ENCODE measurements at regions not wholly inside any gene's neighbourhood (a gene's known extent, or its start where the extent isn't known, plus 50 kb on each side); places are given as distances from the start of the nearest gene placed in this dataset.

DNA sequence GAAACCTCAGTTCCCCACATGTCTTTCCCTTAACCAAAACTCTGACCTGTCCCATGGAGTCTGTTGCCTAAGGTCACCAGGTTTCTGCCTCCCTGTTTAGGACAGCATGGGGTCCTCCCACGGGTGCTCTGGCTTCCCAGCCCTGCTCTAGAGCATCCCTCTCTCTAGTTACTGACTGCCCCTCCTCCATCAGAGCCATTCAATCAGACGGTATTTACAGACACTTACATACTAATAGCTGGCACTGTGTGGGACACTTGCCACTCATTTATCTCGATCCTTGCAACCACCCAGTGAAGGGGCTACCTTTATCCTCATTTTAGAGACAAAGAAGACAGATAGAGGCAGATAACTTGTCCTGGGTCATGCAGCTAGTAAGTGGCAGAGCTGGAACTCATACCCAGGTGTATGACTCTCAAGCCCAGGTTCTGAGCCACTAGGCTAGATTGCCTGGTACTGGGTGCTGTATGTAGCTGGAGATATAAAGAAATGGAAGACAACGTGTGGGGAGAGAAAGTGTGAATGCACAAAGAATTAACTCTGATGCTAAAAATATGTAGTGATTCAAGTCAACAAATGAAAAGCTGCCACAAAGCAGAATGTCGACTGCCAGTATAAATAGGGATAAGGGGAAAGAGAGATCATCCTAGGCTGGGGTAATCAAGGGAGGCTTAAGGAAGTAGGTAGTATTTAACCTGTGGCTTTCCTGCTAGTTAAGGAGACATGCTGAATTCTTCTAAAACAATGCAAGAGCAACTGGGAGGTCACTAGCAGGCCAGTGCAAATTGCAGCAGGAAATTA, 52.5 kb upstream of the PDE8B start:
- DNase-seq = no peak

DNA sequence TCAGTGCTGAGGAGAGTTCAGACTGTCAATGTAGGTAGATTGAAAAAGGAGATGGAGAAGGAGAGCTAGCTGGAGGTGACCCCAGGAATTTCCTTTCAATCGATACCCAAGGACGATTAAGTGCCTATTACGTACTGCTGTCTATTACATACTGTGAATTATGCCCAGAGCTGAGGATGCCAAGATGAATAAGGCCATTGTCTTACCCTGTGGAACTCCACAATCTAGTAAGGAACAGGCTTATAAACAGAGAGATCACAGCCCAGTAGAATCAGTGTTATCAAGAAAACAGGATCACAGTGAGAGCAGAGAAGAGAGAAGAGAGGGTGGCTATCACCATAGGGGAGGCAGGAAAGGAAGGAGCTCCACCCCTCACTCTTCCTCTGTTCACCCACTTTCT, 54.1 kb upstream of the PDE8B start:
- no peak for DNase-seq

DNA sequence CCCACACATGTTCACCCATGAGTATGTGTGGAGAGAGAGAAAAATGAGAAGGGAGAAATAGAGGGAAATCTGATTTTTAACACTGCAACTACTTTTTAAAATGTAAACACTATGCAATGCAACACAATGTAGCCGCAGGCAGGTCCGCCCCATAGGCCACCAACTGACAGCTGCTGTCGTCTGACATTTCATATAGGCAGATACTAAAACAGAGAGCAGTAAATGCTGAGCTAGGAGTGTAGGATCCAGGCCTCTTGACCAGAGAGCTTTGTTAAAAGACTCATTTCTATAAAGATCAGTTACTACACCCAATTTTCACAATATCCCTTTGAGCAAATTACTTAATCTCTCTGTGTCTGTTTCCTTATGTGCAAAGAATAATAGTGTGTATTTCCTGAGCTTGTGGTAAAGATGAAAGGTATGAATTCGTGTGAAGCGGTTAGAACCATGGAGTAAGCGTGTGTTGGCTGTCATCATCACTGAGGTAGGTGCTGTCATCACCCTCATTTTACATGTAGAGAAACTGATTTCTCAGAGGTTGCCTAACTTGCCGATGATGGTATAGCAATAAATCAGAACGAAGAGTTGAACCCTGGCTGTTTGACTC, 55.2 kb upstream of the PDE8B start:
- DNase-seq = no peak

DNA sequence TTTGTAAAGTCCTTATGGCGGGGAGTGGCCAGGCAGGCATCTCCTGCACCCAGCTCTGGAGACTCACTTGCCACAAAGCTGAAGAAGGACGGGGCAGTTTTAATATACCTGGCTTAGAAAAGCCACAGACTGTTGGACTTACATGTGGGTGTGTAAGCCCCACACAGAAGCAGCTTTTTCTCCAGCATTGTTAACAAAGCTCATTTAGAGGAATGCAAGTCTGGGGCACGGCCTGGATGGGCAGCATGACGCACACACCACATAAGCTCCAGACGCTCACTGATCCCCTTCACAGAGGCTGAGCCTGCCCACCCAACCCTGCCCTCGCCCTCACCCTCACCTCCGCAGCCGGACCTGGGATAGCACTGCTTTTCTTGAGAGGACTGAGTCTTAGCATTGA, 58.0 kb upstream of the PDE8B start:
- no peak for DNase-seq

DNA sequence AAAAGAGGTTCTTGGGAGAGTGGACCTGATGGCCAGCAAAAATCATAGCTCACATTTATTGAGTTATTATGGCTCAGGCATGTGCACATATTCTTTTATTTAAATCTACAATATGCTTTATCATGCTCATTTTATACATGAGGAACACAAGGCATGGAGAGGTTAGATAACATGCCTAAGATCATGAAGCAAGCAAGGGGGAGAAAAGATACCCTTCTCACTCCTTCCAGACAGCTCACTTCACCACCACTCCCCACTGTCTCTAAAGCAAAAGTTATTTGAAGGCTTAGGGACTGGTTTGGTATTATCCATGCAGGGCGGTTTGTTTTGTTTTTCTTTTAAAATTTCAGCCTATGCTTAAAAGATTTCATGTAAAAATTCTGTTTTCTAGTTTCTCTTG, 59.0 kb upstream of the PDE8B start:
- DNase-seq = no peak

DNA sequence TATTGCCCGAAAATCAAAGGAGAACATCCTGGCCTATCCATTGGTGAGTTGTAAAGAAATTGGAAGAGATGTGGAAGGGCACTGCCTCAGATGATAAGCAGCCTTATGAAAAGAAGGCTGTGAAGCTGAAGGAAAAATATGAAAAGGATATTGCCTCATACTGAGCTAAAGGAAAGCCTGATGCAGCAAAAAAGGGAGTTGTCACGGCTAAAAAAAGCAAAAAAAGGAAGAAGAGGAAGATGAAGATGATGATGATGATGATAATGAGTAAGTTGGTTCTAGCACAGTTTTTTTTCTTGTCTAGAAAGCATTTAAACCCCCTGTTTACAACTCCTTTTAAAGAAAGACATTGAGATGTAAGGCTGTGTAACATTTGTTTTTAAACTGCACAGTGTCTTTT, 59.8 kb upstream of the ZBED3 start:
- no peak for DNase-seq

DNA sequence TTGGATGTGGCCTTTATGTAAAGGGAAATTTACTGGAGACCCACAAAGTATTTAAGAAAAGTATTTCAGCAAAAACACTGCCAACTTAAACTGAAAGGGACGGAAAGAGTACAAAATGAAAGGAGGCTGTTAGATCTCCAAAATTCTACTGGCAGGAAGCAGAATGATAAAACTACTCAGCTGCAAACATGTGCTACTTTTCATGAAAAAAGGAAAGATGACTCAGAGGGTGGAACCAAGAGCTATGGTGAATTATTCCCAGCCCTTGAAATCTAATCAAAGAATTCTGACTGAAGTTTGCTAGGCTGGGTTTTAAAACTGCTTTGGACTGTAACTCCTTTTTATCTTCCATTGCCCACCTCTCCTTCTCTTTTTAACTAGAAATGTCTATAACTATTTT, 58.6 kb upstream of the ZBED3 start:
- no peak for DNase-seq

DNA sequence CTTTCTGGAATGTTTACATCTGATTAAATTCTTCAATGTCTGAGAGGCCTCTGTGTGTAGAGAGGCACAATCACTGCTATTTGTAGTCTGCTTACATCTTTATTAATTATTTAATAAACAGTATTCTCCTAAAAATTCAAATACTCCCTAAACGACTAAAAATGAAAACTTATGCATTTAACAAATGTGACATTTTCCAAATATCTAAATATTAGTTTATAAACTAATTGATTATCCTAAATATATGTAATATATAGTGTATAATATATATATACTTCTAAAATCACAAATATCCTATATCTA, 57.7 kb upstream of the ZBED3 start:
- no peak for DNase-seq

DNA sequence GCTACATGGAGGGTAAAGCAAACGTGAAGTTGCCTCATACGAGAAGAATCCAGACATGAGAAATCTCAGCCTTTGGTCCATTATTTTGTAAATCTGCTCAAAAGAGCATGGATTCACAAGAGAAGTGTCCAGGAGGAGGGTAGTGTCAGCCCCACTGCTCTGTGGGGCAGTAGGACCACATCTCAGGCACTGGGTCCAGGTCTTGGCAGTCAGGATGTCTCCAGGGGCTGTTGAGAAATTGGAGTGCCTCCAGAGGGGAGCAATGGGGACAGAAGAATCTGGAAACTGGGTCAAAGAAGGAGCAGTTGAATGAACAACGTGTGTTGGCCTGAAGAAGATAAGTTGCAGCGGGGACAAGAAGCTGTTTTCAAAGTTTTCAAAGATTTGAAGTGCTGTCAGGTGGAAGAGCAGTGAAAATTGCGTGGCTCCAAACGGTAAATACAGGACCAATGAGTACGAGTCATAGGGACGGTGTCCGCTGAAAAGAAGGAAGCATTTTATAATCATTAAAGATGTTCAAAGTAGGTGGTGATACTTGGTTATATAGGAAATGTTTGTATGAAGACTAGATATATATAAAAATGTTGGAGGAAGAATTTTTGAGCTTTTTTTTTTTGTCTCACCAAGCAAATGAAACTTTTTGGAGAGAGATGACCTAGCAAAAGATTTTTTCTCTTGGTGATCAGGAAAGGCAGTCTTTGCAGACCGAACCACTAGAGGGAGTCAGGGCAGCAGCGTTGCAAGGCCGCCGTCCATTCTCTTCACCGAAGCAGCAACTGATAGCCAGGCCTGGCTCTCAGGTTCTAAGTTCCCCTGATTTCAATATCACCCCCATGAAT, 57.1 kb upstream of the ZBED3 start:
- peak in 1 of 2 experiments; percentile 38 for DNase-seq

DNA sequence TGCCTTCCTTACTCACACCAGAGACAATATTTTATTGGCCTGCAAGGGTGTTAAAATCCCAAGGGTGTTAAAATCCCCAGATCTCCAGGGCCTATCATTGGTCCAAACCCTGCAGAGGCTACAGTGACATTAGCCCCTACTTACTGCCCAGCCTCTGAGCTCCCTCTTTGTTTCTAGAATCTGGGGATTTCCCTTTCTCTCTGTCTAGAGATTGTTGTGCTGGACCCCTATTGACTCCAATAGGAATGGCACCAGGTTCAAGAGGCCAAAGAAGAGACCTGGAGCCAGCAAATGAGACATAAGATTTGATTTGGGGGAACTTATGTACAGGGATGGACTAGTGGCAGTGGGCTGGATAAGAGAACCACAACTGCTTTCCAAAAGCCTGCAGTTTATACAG, 53.3 kb upstream of the ZBED3 start:
- DNase-seq = no peak

DNA sequence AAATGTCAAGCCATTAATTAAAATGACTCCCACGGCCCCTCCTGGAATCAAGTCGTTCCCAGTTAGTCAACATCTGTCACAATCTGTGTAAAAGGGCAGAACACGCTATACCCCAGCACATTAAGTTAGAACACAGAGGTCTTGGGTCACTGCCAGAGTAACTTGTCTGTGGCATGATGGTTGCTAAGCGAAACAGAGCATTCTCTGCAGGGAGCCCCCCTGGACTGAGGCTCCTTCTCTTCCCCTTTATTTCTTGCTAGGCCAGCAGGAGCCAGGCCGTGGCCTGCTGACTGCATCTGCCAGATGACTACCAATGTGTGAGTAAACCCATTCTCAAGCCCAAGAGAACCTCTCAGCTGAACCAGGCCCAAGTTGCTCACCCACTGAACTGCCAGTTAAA, 51.9 kb upstream of the ZBED3 start:
- DNase-seq = no peak
